ENCODE measurements at regions not wholly inside any gene's neighbourhood (a gene's known extent, or its start where the extent isn't known, plus 50 kb on each side); places are given as distances from the start of the nearest gene placed in this dataset.
"Not testable (repeated sequence)": the region's sequence is repeated elsewhere in the genome, so short reads cannot be mapped to it uniquely, and the experiment has no call there.

DNA sequence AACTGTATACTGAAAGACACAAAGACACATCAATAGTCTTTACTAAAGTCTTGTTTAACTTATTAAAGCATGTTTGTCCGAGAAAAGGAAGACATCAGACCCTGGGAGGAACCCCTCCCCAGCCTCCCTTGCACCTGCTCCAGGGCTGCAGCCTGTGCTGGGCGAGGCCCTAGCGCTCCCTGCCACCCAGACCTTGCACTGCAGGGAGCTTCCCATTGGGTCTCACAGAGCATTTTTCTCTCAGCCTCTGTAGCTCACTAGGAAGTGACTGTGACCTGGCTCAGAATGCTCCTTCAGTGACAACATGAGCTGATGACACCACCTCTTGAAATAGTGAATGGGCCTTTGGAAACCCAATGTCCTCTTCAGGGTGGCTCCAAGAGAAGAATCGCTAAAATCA, 461.2 kb downstream of the TMEM121 start:
- TF ChIP-seq CTCF (IDR thresholded peaks at IDR 0.05; ENCODE audit: extremely low read depth, insufficient read depth, missing control alignments): peak; percentile 43
- DNase-seq (ENCODE audit: low spot score): no peak
- in situ Hi-C loops (cut with MboI; ENCODE audit: low pct_unique_long_range_greater_than_20kb, low sequenced_read_pairs, unreplicated experiment): no loop called here

GRCh38 chr14:105989566-105990302, 463.4 kb downstream of the TMEM121 start:
- no peak for TF ChIP-seq CTCF (IDR thresholded peaks at IDR 0.05; ENCODE audit: extremely low read depth, insufficient read depth, missing control alignments)
- in situ Hi-C loops (cut with MboI; ENCODE audit: low pct_unique_long_range_greater_than_20kb, low sequenced_read_pairs, unreplicated experiment): no loop called here
- no peak for DNase-seq (ENCODE audit: low spot score)

- in situ Hi-C loops (cut with MboI; ENCODE audit: low pct_unique_long_range_greater_than_20kb, low sequenced_read_pairs, unreplicated experiment); DNase-seq (ENCODE audit: low spot score): not testable (repeated sequence)
Observed at GRCh38 chr14:105991677-105992076, 465.3 kb downstream of the TMEM121 start.

GRCh38 chr14:105993814-105994213, 467.4 kb downstream of the TMEM121 start:
- no peak for TF ChIP-seq CTCF (IDR thresholded peaks at IDR 0.05; ENCODE audit: extremely low read depth, insufficient read depth, missing control alignments)
- in situ Hi-C loops (cut with MboI; ENCODE audit: low pct_unique_long_range_greater_than_20kb, low sequenced_read_pairs, unreplicated experiment): no loop called here
- no peak for DNase-seq (ENCODE audit: low spot score)

DNA sequence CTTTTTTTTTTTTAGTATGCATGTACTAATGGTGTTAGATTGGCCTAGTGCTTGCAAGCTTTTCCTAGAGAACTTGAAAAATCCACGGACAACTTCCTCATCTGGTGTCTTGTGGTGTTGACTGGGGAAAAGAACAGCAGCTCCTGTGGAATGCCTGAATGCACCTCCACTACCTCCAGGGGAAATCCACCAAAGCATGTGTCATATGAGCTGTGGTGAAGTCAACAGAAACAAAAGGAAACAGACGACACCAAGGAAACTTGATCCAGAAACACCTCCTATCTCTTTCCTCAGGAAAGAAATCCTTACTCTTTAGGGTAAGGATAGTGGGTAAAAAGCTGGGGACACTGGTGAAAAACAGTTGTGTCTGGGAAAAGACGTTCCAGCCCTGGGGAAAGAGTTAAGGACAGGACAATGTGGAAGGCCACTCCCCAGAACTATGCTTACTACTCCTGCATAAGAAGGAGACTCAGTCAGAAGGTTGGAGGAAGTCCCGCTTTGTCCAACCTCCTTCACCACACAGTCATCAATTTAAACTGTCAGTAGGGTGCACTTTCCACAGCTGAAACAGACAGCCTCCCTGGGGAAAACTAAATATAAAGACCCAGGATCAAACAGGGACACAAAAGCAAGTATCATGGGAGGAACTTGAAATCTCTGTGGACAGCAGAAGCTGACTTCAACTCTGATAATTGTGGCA, 468.8 kb downstream of the TMEM121 start:
- DNase-seq (ENCODE audit: low spot score); in situ Hi-C loops (cut with MboI; ENCODE audit: low pct_unique_long_range_greater_than_20kb, low sequenced_read_pairs, unreplicated experiment): not testable (repeated sequence)

DNA sequence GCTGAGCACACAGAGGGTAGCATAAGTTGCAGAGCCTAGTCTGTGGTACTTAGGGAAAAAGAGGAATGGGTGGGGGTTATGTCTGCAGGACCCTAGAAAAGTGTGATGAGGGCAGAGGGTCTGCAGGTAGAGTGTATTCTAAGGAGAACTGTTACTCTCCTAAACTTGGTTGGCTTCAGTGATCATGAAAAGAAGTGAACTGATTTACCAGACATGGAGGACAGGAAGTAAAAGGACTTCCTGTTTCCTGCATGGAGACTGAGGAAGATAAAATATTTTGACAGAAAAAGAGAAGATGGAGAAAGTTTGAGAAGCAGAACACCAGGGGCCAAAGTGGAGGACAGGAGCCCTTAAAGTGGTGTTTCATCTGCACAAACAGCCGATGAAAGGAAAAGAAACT, 472.2 kb downstream of the TMEM121 start:
- DNase-seq (ENCODE audit: low spot score); in situ Hi-C loops (cut with MboI; ENCODE audit: low pct_unique_long_range_greater_than_20kb, low sequenced_read_pairs, unreplicated experiment): not testable (repeated sequence)

DNA sequence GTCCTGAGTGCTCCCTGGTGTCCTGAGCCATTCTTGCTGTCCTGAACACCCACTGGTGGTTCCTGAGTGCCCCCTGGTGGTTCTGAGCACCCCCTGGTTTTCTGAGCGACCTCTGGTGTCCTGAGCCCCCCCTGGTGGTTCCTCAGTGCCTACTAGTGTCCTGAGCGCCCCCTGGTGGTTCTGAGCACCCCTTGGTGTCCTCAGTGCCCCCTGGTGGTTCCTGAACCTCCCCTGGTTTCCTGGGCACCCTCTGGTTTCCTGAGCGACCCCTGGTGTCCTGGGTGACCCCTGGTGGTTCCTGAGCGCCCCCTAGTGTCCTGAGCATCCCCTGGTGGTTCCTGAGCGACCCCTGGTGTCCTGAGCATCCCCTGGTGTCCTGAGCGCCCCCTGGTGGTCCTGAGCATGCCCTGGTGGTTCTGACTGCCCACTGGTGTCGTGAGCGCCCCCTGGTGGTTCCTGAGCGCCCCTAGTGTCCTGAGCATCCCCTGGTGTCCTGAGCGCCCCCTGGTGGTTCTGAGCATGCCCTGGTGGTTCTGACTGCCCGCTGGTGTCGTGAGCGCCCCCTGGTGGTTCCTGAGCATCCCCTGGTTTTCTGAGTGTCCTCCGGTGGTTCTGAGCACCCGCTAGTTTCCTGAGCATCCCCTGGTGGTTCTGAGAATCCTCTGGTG, 473.1 kb downstream of the TMEM121 start:
- in situ Hi-C loops (cut with MboI; ENCODE audit: low pct_unique_long_range_greater_than_20kb, low sequenced_read_pairs, unreplicated experiment): loop anchor here (10.0 kb wide), 1 partner anchor 325 kb away; no protein-coding TSS in a partner anchor
- TF ChIP-seq CTCF (IDR thresholded peaks at IDR 0.05; ENCODE audit: extremely low read depth, insufficient read depth, missing control alignments): peak; percentile 97
- peak; percentile 56 for DNase-seq (ENCODE audit: low spot score)

DNA sequence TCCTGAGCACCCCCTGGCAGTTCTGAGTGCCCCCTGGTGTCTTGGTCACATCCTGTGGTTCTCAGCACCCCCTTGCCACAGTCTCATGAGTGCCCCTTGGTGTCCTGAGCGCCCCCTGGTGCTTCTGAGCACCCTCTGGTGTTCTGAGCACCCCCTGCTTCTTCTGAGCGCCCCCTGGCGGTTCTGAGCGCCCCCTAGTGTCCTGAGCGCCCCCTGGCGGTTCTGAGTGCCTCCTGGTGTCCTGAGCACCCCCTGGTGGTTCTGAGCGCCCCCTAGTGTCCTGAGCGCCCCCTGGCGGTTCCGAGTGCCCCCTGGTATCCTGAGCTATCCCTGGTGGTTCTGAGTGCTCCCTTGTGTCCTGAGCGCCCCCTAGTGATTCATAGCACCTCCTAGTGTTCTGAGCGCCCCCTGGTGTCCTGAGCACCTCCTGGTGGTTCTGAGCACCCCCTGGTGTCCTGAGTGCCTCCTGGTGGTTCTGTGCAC, 473.7 kb downstream of the TMEM121 start:
- DNase-seq (ENCODE audit: low spot score): peak; percentile 2
- TF ChIP-seq CTCF (IDR thresholded peaks at IDR 0.05; ENCODE audit: extremely low read depth, insufficient read depth, missing control alignments): peak; percentile 89
- in situ Hi-C loops (cut with MboI; ENCODE audit: low pct_unique_long_range_greater_than_20kb, low sequenced_read_pairs, unreplicated experiment): loop anchor here (10.0 kb wide), 1 partner anchor 325 kb away; no protein-coding TSS in a partner anchor
